IMR-90 (cell line): ENCODE measurements at regions not wholly inside any gene's neighbourhood (a gene's known extent, or its start where the extent isn't known, plus 50 kb on each side); places are given as distances from the start of the nearest gene placed in this dataset.

Experiments used
- ATAC-seq: fragments of 200-7000 bp; cut with Tn5 transposase; 2 replicates; pipeline ENCODE4 v1.9.1; 2020; ENCODE audit warnings: low read depth, mild to moderate bottlenecking, moderate library complexity
- BruUV-seq: library from RNA; stranded (reverse); fragments of 400-500 nt; replicated peaks from 2 replicates; lab custom pipeline; 2021; lab: Mats Ljungman, UMichigan
- CTCF ChIA-PET: fragments of 300-600 bp; formaldehyde crosslinking; extraction: SDS; loops from one replicate; lab custom pipeline; 2021; ENCODE audit warnings: antibody characterized with exemption; lab: Yijun Ruan, JAX
- POLR2A ChIA-PET: fragments of 300-600 bp; sonication (Branson Sonifier 250); formaldehyde crosslinking; loops from one replicate; lab custom pipeline; 2022; ENCODE audit warnings: antibody characterized with exemption; ENCODE audit not compliant: unreplicated experiment; lab: Charles Lee
- DNase-seq: peaks from one replicate; pipeline ENCODE4 v3.0.0; 2013
- H2AFZ ChIP-seq: replicated peaks from 2 replicates; pipeline ENCODE3; 2013; ENCODE audit warnings: low read length, mild to moderate bottlenecking; ENCODE audit not compliant: poor library complexity
- H2AK5ac ChIP-seq: 2 replicates; pipeline ENCODE4 v1.6.1; 2013; ENCODE audit warnings: low read depth, low read length, inconsistent platforms
- H2AK9ac ChIP-seq: replicated peaks from 2 replicates; pipeline ENCODE3; 2013; ENCODE audit warnings: mild to moderate bottlenecking, low read depth, low read length, moderate library complexity; ENCODE audit not compliant: poor library complexity
- H2BK120ac ChIP-seq: 2 replicates; pipeline ENCODE4 v1.6.1; 2013; ENCODE audit warnings: low read depth, low read length, inconsistent platforms
- H2BK15ac ChIP-seq: 3 replicates; pipeline ENCODE4 v1.6.1; 2013; ENCODE audit warnings: low read depth, low read length, inconsistent platforms
- H2BK20ac ChIP-seq: 2 replicates; pipeline ENCODE4 v1.6.1; 2013; ENCODE audit warnings: low read depth, mild to moderate bottlenecking, inconsistent platforms, low read length, moderate library complexity
- H2BK5ac ChIP-seq: 2 replicates; pipeline ENCODE4 v1.6.1; 2013; ENCODE audit warnings: mild to moderate bottlenecking, low read depth, low read length, inconsistent platforms; ENCODE audit not compliant: poor library complexity, severe bottlenecking
- H3K14ac ChIP-seq: replicated peaks from 2 replicates; pipeline ENCODE4 v1.6.1; 2013; ENCODE audit warnings: low read depth, low read length, inconsistent platforms
- H3K18ac ChIP-seq: 2 replicates; pipeline ENCODE4 v1.6.1; 2013; ENCODE audit warnings: low read depth, low read length, control low read depth
- H3K23ac ChIP-seq: 2 replicates; pipeline ENCODE4 v1.6.1; 2013; ENCODE audit warnings: low read depth, low read length, inconsistent platforms
- H3K27ac ChIP-seq: 2 replicates; pipeline ENCODE4 v1.5.1; 2013; ENCODE audit warnings: mild to moderate bottlenecking, control low read depth, low read length; ENCODE audit not compliant: insufficient read depth
- H3K27me3 ChIP-seq: 2 replicates; pipeline ENCODE4 v1.6.1; 2013; ENCODE audit warnings: low read length; ENCODE audit not compliant: control insufficient read depth, insufficient read depth
- H3K36me3 ChIP-seq: 2 replicates; pipeline ENCODE4 v1.6.1; 2013; ENCODE audit warnings: low read length, mixed read lengths; ENCODE audit not compliant: control insufficient read depth, insufficient read depth
- H3K4ac ChIP-seq: 2 replicates; pipeline ENCODE4 v1.6.1; 2013; ENCODE audit warnings: low read depth, low read length, inconsistent platforms
- H3K4me1 ChIP-seq: 2 replicates; pipeline ENCODE4 v1.6.1; 2013; ENCODE audit warnings: low read length, mixed read lengths; ENCODE audit not compliant: control insufficient read depth, insufficient read depth
- H3K4me2 ChIP-seq: 2 replicates; pipeline ENCODE4 v1.6.1; 2013; ENCODE audit warnings: low read depth, mild to moderate bottlenecking, control low read depth, low read length, moderate library complexity
- H3K4me3 ChIP-seq: 2 replicates; pipeline ENCODE4 v1.5.1; 2013; ENCODE audit warnings: low read depth, mild to moderate bottlenecking, control low read depth, low read length, moderate library complexity; ENCODE audit not compliant: insufficient read depth
- H3K56ac ChIP-seq: 2 replicates; pipeline ENCODE4 v1.6.1; 2013; ENCODE audit warnings: low read length, inconsistent platforms; ENCODE audit not compliant: insufficient read depth; ENCODE audit errors: extremely low read depth
- H3K79me1 ChIP-seq, 2 experiments: 2 replicates each; pipeline ENCODE4 v1.6.1; 2013; ENCODE audit warnings: low read length in 2 of 2, inconsistent platforms in 1 of 2, low read depth in 1 of 2
- H3K9ac ChIP-seq: 2 replicates; pipeline ENCODE4 v1.6.1; 2013; ENCODE audit warnings: low read depth, low read length, control low read depth
- H3K9me1 ChIP-seq: 2 replicates; pipeline ENCODE4 v1.6.1; 2013; ENCODE audit warnings: low read length, inconsistent platforms; ENCODE audit not compliant: insufficient read depth
- H3K9me3 ChIP-seq: 2 replicates; pipeline ENCODE4 v1.6.1; 2013; ENCODE audit warnings: low read length; ENCODE audit not compliant: control insufficient read depth, insufficient read depth
- H4K20me1 ChIP-seq: 2 replicates; pipeline ENCODE4 v1.6.1; 2013; ENCODE audit warnings: low read length, inconsistent platforms; ENCODE audit not compliant: insufficient read depth
- H4K5ac ChIP-seq: 2 replicates; pipeline ENCODE4 v1.6.1; 2013; ENCODE audit warnings: mild to moderate bottlenecking, low read depth, low read length, control low read depth
- H4K8ac ChIP-seq, 2 experiments: 2 replicates each; pipeline ENCODE4 v1.6.1; 2013; ENCODE audit warnings: low read depth in 2 of 2, low read length in 2 of 2, control low read depth in 1 of 2, inconsistent platforms in 1 of 2
- H4K91ac ChIP-seq: 2 replicates; pipeline ENCODE4 v1.6.1; 2013; ENCODE audit warnings: low read depth, low read length, inconsistent platforms; ENCODE audit not compliant: insufficient read depth
- BHLHE40 ChIP-seq: fragments of 150-350 bp; IDR thresholded peaks from 2 replicates; pipeline ENCODE4 v1.6.1; 2016; ENCODE audit warnings: mild to moderate bottlenecking, low read depth, low read length
- CHD1 ChIP-seq: IDR thresholded peaks from 2 replicates; pipeline ENCODE4 v1.6.1; 2012; ENCODE audit warnings: low read depth, low read length, improper control_type of control experiment
- CTCF ChIP-seq: conservative IDR thresholded peaks from 2 replicates; pipeline ENCODE4 v1.5.1; 2012; ENCODE audit warnings: mild to moderate bottlenecking, low read depth, low read length, improper control_type of control experiment
- ELK1 ChIP-seq: fragments of 150-350 bp; IDR thresholded peaks from 2 replicates; pipeline ENCODE4 v1.6.1; 2016; ENCODE audit warnings: low read depth, mild to moderate bottlenecking, low read length, moderate library complexity, borderline replicate concordance
- FOS ChIP-seq: fragments of 150-350 bp; IDR thresholded peaks from 2 replicates; pipeline ENCODE4 v1.6.1; 2016; ENCODE audit warnings: low read depth, low read length
- MAFK ChIP-seq: IDR thresholded peaks from 2 replicates; pipeline ENCODE4 v1.6.1; 2012; ENCODE audit warnings: low read depth, low read length, improper control_type of control experiment
- MAZ ChIP-seq: IDR thresholded peaks from 2 replicates; pipeline ENCODE4 v1.6.1; 2012; ENCODE audit warnings: low read depth, mild to moderate bottlenecking, low read length, improper control_type of control experiment, moderate library complexity, borderline replicate concordance
- NFE2L2 ChIP-seq: fragments of 150-350 bp; IDR thresholded peaks from 2 replicates; pipeline ENCODE4 v1.6.1; 2016; ENCODE audit warnings: low read depth, mild to moderate bottlenecking, low read length
- POLR2A ChIP-seq: IDR thresholded peaks from 2 replicates; pipeline ENCODE4 v1.6.1; 2012; ENCODE audit warnings: mild to moderate bottlenecking, low read depth, low read length
- RAD21 ChIP-seq: IDR thresholded peaks from 2 replicates; pipeline ENCODE4 v1.6.1; 2012; ENCODE audit warnings: low read length, improper control_type of control experiment
- RCOR1 ChIP-seq: IDR thresholded peaks from 2 replicates; pipeline ENCODE4 v1.6.1; 2012; ENCODE audit warnings: mild to moderate bottlenecking, low read length, improper control_type of control experiment; ENCODE audit not compliant: insufficient replicate concordance
- RFX5 ChIP-seq: IDR thresholded peaks from 2 replicates; pipeline ENCODE4 v1.8.0; 2012; ENCODE audit warnings: low read depth, mild to moderate bottlenecking, low read length, moderate library complexity
- SMC3 ChIP-seq: fragments of 150-350 bp; IDR thresholded peaks from 2 replicates; pipeline ENCODE4 v1.6.1; 2016; ENCODE audit warnings: low read depth, mild to moderate bottlenecking, antibody characterized with exemption, low read length, moderate library complexity
- USF2 ChIP-seq: fragments of 150-350 bp; IDR thresholded peaks from 2 replicates; pipeline ENCODE4 v1.6.1; 2017; ENCODE audit warnings: mild to moderate bottlenecking, antibody characterized with exemption, low read length, low read depth
- WGBS, 2 experiments: methylation state at CpG; one replicate each; pipeline versions ENCODE4 v1.1.5 to v1.1.7; 2013; ENCODE audit warnings: missing lambda C conversion rate in 2 of 2; ENCODE audit not compliant: insufficient read length in 1 of 2; ENCODE audit errors: extremely low coverage in 2 of 2; 5-methylcytosine and 5-hydroxymethylcytosine counted together
- dilution Hi-C: fragments of 300-500 bp; cut with HindIII; formaldehyde crosslinking; loops from one replicate; pipeline ENCODE4 v1.14.3; 2018; ENCODE audit warnings: low sequenced_read_pairs; ENCODE audit not compliant: unreplicated experiment
- in situ Hi-C: fragments of 300-500 bp; cut with MboI; formaldehyde crosslinking; loops from 3 replicates; pipeline ENCODE4 v1.14.3; 2019; ENCODE audit warnings: low sequenced_read_pairs, inconsistent platforms, mixed read lengths
- intact Hi-C: fragments of 100-400 bp; cut with micrococcal nuclease; formaldehyde crosslinking; loops from 2 replicates; pipeline ENCODE4 v1.10.0; 2022

- H2BK20ac ChIP-seq, result peak overlapping the region; percentile 68
- WGBS, 2 experiments, result 40% methylated on average over 2 of the region's 4 CpGs; no CpG with 5 or more reads in 1 of the 2 experiments
- H2BK5ac ChIP-seq, result no peak overlapping the region
- peak overlapping the region; percentile 74 for H4K91ac ChIP-seq
- peaks cover 9% of the 10 kb centered on the region for H3K4me1 ChIP-seq
- H3K36me3 ChIP-seq, result no peaks in the 10 kb centered on the region
- peak overlapping the region; percentile 64 for H2AK5ac ChIP-seq
- ChIA-PET CTCF (no interaction called here), POLR2A (no interaction called here)
- H3K9me3 ChIP-seq, result peaks cover 2% of the 10 kb centered on the region; the same call in 1 of the 2 replicates
- no peak overlapping the region for H2AK9ac ChIP-seq
- dilution Hi-C loops, result no loop called here
- ATAC-seq (no peak), DNase-seq (peak; percentile 36)
- H3K23ac ChIP-seq, result no peak overlapping the region
- H2BK15ac ChIP-seq, result peak overlapping the region; percentile 64; the same call in 2 of the 3 replicates
- H3K79me1 ChIP-seq, result no peaks in the 10 kb centered on the region
- H4K5ac ChIP-seq, result no peak overlapping the region
- no peak for TF ChIP-seq NFE2L2
- TF ChIP-seq RAD21, result no peak
- no peak for TF ChIP-seq MAZ
- TF ChIP-seq SMC3, result no peak
- TF ChIP-seq FOS, result no peak
- no peak for TF ChIP-seq CHD1
- TF ChIP-seq POLR2A, result no peak
- no peak for TF ChIP-seq ELK1
- TF ChIP-seq BHLHE40, result no peak
- no peak for TF ChIP-seq CTCF
- TF ChIP-seq MAFK, result no peak
- no peak for TF ChIP-seq USF2
- TF ChIP-seq RFX5, result no peak
- no peak for TF ChIP-seq RCOR1
- no TSS peak for BruUV-seq
- in situ Hi-C loops, result no loop called here
- peak overlapping the region; percentile 37; the same call in 1 of the 2 replicates for H3K14ac ChIP-seq
- no peak overlapping the region for H3K4me2 ChIP-seq
- H3K9ac ChIP-seq, result no peak overlapping the region
- peak overlapping the region; percentile 38; the same call in 1 of the 2 replicates for H3K4ac ChIP-seq
- intact Hi-C loops, result no loop called here
- no peak overlapping the region for H3K27ac ChIP-seq
- no peaks in the 10 kb centered on the region for H3K27me3 ChIP-seq
- H4K8ac ChIP-seq, result peak overlapping the region in 1 of 2 experiments; percentile 35; a peak in 1 of 4 replicates
- H3K18ac ChIP-seq, result no peak overlapping the region
- no peak overlapping the region for H3K56ac ChIP-seq
- no peaks in the 10 kb centered on the region for H4K20me1 ChIP-seq
- H2BK120ac ChIP-seq, result peak overlapping the region; percentile 54
- H3K9me1 ChIP-seq, result peaks cover 12% of the 10 kb centered on the region
- H2AFZ ChIP-seq, result peak overlapping the region; percentile 45
- no peak overlapping the region for H3K4me3 ChIP-seq
Measured at GRCh38 chr6:14031516-14031915, 86.1 kb upstream of the CD83 start.
